HG03103 (cell line): ENCODE measurements at regions not wholly inside any gene's neighbourhood (a gene's known extent, or its start where the extent isn't known, plus 50 kb on each side); places are given as distances from the start of the nearest gene placed in this dataset.

Source experiments
- ATAC-seq: cut with Tn5 transposase; IDR thresholded peaks from one replicate; pipeline ENCODE4 v1.9.1; 2021; ENCODE audit warnings: low read depth; ENCODE audit not compliant: unreplicated experiment

DNA sequence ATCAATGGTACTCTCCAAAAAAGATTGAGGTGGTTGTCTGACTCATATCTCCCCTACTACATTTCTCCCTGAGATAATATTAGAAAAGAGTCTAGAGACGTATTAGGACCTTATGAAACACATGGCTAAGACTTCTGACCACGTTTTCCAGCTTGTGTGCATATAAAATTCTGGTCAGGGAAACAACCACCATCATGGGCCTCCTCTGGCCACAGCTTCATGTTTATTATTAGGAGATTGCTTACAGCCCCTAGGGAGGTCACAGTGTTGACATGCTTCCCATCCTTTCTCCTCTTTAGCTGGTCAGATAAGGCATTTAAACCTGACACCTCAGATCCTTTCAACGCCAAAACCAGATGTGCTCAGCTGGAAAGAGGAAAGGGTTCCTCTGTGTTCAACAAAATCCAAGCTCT lies 620.2 kb downstream of the PLPP3 start:
- no peak for ATAC-seq

- ATAC-seq: no peak
Measured at GRCh38 chr1:55958498-55958897, 620.9 kb downstream of the PLPP3 start.

- ATAC-seq: no peak
Measured at GRCh38 chr1:55957276-55957675, 622.1 kb downstream of the PLPP3 start.

DNA sequence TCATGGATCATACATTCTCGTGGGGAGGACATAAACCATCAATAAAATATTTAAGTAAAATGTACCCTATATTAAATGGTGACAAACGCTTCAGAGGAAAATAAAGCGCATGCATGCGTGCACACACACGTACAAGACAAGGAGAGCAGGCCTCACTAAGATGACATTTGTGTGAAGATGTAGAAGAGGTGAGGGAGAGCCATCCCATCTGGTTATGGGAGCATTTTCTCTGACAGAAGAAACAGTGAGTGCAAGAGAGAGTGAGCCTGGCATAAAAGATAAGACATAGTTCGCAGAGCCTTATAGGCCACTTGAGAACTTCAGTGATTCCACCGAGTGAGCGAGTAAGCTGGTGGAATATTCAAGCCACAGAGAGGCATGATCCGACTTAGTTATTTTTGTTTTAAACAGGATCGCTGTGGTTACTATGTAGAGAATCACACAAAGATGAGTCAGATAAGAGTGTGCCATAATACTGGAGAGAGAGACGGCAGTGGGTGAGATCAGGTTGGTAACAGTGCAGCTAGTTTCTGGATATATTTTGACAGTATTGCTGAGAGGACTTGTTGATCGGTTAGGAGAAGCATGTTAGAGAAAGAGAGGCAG lies 624.2 kb downstream of the PLPP3 start:
- ATAC-seq: no peak

DNA sequence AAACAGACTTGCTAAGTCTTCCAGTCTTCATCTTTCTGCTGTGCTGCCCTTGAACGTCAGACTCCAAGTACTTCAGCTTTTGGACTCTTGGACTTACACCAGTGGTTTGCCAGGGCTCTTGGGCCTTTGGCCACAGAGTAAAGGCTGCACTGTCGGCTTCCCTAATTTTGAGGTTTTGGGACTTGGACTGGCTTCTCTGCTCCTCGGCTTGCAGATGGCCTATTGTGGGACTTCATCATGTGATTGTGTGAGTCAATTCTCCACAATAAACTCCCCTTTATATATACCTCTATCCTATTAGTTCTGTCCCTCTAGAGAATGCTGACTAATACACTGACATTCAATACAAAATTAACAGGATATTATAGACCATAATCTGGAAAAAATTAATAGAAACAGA lies 628.1 kb downstream of the PLPP3 start:
- no peak for ATAC-seq

DNA sequence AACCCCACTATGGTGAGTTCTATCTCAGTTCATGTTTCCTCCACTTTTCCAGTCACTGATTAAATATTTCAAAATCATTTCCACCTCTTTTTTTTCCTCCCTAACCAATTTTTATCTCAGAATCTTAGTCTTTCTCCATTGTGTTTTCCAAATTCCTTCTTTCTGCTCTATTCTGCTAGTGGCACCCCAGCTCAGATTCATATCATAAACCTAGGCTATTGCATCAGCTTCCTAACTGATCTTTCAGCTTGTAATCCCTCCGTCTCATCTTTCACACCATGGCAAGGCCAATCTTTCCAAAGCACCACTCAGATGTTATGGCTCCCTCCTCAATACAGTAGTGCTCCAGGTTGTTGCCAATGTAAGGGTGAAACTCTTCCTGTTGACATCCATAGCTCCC lies 631.9 kb downstream of the PLPP3 start:
- no peak for ATAC-seq

GRCh38 chr1:55943721-55944435 lies 635.5 kb downstream of the PLPP3 start:
- no peak for ATAC-seq

- ATAC-seq: no peak
Measured at GRCh38 chr1:55943012-55943411, 636.4 kb downstream of the PLPP3 start.

- ATAC-seq: no peak
Measured at GRCh38 chr1:55939866-55940265, 639.5 kb downstream of the PLPP3 start.

- no peak for ATAC-seq
Measured at GRCh38 chr1:55938861-55939260, 640.5 kb downstream of the PLPP3 start.

DNA sequence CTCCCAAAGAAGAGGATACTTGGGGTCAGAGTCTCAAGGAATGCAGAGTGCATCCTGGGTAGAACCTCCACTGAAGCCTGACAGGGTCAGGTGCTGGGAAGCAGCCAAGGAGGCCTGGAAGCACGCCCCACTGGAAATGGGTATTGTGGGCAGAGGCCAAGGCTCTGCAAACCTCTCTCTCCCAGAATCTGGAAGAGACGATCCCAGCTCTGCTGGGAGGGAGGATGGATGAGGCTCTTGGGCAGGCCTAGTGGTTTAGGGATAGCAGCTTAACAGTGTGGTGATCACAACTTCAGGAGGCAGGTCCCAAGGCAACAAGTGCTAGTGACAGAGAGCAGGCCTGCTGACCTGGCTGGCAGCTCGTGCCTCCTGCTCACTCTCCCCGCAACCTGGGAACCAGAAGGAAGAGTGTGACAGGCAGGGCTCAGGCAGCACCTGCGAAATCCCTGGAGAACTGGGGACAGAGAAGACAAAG lies 641.0 kb downstream of the PLPP3 start:
- ATAC-seq: no peak

GRCh38 chr1:55937840-55938375 lies 641.5 kb downstream of the PLPP3 start:
- no peak for ATAC-seq

GRCh38 chr1:55935236-55935635 lies 644.1 kb downstream of the PLPP3 start:
- ATAC-seq: no peak

DNA sequence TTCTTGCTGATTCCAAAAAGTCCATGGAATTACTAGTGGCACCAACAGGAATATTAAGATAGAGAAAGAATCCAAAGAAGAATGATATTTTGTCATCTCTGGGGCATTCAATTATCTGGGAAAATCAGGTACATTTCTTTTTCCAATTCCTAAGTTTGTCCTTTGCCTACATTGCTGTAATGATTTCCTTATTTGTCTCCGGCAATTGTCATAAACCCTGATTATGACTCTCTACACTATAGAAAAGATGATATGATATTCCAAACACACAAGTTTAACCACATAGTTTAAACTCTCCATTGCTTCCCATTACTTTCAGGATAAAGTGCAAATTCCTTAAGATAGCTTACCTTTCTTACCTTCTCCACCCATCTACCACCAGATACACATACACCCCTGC lies 647.0 kb downstream of the PLPP3 start:
- no peak for ATAC-seq

DNA sequence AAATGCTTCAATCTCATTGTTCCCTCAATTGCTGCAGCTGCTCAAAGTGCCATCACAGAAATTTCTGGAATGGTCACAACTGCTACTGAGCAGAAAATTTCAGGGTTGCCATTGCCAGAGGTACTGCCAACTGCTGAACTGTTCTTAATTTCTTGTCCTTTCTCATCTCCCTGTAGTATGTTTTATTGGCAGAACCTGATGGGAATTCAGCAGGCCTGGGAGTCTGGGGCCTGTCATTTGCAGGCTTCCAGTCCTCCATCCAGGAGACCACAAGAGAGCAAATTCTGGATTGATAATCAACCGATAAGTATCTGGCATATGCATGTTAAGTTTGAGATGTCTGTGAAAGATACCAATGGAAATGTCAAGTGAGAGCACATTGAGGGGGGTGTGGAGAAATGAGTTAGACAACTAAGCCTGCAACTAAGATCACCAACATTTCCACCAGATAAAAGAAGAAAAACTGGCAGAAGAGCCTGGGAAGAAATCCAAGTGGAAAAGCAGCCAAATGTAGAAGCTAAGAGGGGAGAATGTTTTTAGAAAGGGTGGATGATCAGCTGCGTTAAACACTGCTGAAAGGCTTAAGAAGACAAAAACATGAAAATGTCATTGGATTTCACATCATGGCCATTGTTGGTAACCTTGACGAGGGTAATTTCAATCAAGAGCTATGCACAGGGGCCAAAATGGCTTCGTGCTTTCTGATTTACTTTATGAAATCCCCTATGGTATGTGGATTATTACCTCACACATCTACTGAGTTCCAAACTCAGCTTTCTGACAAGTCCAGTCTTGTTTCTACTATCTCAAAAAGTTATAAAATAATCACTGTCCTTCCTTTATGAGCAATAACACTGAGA lies 648.1 kb downstream of the PLPP3 start:
- no peak for ATAC-seq

DNA sequence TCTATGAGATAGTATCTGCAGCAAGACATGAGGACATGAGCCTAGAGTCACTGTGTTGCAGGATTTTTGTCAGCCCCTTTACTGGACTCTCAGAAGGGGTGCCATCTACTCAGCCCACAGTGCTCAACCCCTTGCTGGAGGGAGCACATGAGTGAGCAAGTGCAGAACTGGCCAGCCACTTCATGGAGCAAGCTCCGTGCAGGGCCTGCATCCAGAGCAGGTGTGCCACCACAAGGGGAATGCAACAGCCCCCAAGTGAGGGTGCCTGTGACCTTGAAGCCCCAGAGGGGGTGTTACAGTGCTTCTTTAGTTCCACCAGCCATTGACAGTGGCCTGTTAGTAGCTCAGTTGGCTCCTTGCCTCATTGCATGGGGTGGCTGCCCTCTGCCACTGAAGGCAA lies 649.7 kb downstream of the PLPP3 start:
- ATAC-seq: no peak

GRCh38 chr1:55928576-55928975 lies 650.8 kb downstream of the PLPP3 start:
- ATAC-seq: no peak

DNA sequence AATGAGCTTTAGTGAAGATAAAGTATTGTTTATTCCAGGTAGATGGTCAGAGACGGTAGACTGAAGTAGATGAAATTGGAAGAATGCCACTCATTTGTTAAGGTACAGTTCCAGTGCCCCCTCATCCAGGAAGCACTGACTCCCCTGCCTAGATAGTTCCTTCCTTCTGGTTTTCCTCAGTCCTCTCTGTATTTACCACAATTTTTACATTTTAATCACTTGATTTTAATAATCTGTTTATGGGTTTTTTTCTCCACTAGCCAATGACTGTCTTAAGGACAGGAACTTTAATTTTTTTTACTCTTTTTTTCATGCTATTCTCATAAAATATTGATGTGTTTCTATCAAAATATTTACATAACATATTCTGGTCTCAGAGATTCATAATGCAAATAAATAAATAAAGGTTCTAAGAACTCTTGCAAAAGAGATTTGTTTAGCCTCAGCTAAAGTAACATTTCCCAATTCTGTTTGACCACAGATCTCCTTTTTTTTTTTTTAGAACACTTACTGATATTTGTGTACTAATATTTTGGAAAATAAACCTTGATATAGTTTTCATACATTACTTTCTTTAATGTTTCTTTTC lies 651.6 kb downstream of the PLPP3 start:
- no peak for ATAC-seq

- ATAC-seq: no peak
Measured at GRCh38 chr1:55926906-55927471, 652.4 kb downstream of the PLPP3 start.

GRCh38 chr1:55916907-55917306 lies 662.5 kb downstream of the PLPP3 start:
- ATAC-seq: no peak
